Liver (tissue), 8 donors: ENCODE measurements at regions not wholly inside any gene's neighbourhood (a gene's known extent, or its start where the extent isn't known, plus 50 kb on each side); places are given as distances from the start of the nearest gene placed in this dataset.

Experiments
- DNase-seq: peaks from one replicate; pipeline ENCODE4 v3.0.0-alpha.2; 2017; ENCODE audit warnings: low spot score
- H3K27ac ChIP-seq, 2 donors: one replicate each; pipeline ENCODE4 v1.7.0; 2013; ENCODE audit warnings: inconsistent platforms in 2 of 2, low read length in 2 of 2, control low read depth in 1 of 2, low read depth in 1 of 2, mild to moderate bottlenecking in 1 of 2
- H3K27me3 ChIP-seq, 4 donors: one replicate each; pipeline versions ENCODE4 v1.6.1 to v1.7.0; 2013; ENCODE audit warnings: low read length in 3 of 4, inconsistent platforms in 1 of 4, mild to moderate bottlenecking in 1 of 4, moderate library complexity in 1 of 4; ENCODE audit not compliant: control insufficient read depth in 4 of 4, insufficient read depth in 4 of 4
- H3K36me3 ChIP-seq, 4 donors: one replicate each; pipeline versions ENCODE4 v1.6.1 to v1.7.0; 2013; ENCODE audit warnings: low read length in 3 of 4, mild to moderate bottlenecking in 3 of 4, low read depth in 1 of 4, moderate library complexity in 1 of 4; ENCODE audit not compliant: control insufficient read depth in 4 of 4, insufficient read depth in 3 of 4
- H3K4me1 ChIP-seq, 4 donors: one replicate each; pipeline versions ENCODE4 v1.6.1 to v1.7.0; 2013; ENCODE audit warnings: low read length in 3 of 4, mild to moderate bottlenecking in 3 of 4, moderate library complexity in 1 of 4; ENCODE audit not compliant: control insufficient read depth in 4 of 4, insufficient read depth in 4 of 4
- H3K4me3 ChIP-seq, 3 donors: one replicate each; pipeline versions ENCODE4 v1.6.1 to v1.7.0; 2013; ENCODE audit warnings: low read length in 3 of 3, control low read depth in 1 of 3, low read depth in 1 of 3, mild to moderate bottlenecking in 1 of 3
- H3K9ac ChIP-seq, 2 donors: one replicate each; pipeline ENCODE4 v1.7.0; 2013; ENCODE audit warnings: low read length in 2 of 2, mild to moderate bottlenecking in 2 of 2, moderate library complexity in 2 of 2, control low read depth in 1 of 2, low read depth in 1 of 2
- H3K9me3 ChIP-seq, 4 donors: one replicate each; pipeline versions ENCODE4 v1.6.1 to v1.7.0; 2013; ENCODE audit warnings: low read length in 3 of 4; ENCODE audit not compliant: control insufficient read depth in 4 of 4
- EGR1 ChIP-seq, 2 donors: IDR thresholded peaks; 2 replicates each; pipeline ENCODE4 v1.6.1; 2016 to 2018; ENCODE audit warnings: antibody characterized with exemption in 2 of 2, low read depth in 2 of 2
- FOXA1 ChIP-seq: IDR thresholded peaks from 2 replicates; pipeline ENCODE4 v1.6.1; 2016; ENCODE audit warnings: antibody characterized with exemption
- FOXA2 ChIP-seq: IDR thresholded peaks from 2 replicates; pipeline ENCODE4 v1.6.1; 2016; ENCODE audit warnings: antibody characterized with exemption
- GABPA ChIP-seq, 2 donors: IDR thresholded peaks in 1 of 2; conservative IDR thresholded peaks in 1 of 2; 2 replicates each; pipeline ENCODE4 v1.6.1; 2016; ENCODE audit warnings: antibody characterized with exemption in 2 of 2, mild to moderate bottlenecking in 1 of 2, moderate library complexity in 1 of 2
- HNF4A ChIP-seq, 2 donors: conservative IDR thresholded peaks; 2 replicates each; pipeline ENCODE4 v1.6.1; 2016; ENCODE audit warnings: antibody characterized with exemption in 2 of 2, mild to moderate bottlenecking in 2 of 2
- HNF4G ChIP-seq: IDR thresholded peaks from 2 replicates; pipeline ENCODE4 v1.6.1; 2016; ENCODE audit warnings: antibody characterized with exemption
- JUND ChIP-seq, 2 donors: IDR thresholded peaks; 2 replicates each; pipeline ENCODE4 v1.6.1; 2016; ENCODE audit warnings: antibody characterized with exemption in 2 of 2
- NR2F2 ChIP-seq: IDR thresholded peaks from 2 replicates; pipeline ENCODE4 v1.6.1; 2016; ENCODE audit warnings: antibody characterized with exemption
- RAD21 ChIP-seq, 2 donors: IDR thresholded peaks; 2 replicates each; pipeline ENCODE4 v1.6.1; 2016; ENCODE audit warnings: antibody characterized with exemption in 2 of 2, mild to moderate bottlenecking in 2 of 2
- REST ChIP-seq: IDR thresholded peaks from 2 replicates; pipeline ENCODE4 v1.6.1; 2016; ENCODE audit warnings: antibody characterized with exemption, mild to moderate bottlenecking
- RXRA ChIP-seq, 2 donors: IDR thresholded peaks; 2 replicates each; pipeline ENCODE4 v1.6.1; 2017 to 2018; ENCODE audit warnings: antibody characterized with exemption in 2 of 2, mild to moderate bottlenecking in 1 of 2
- SP1 ChIP-seq: IDR thresholded peaks from 2 replicates; pipeline ENCODE4 v1.6.1; 2018; ENCODE audit warnings: antibody characterized with exemption, mild to moderate bottlenecking
- TAF1 ChIP-seq: conservative IDR thresholded peaks from 2 replicates; pipeline ENCODE4 v1.6.1; 2016; ENCODE audit warnings: antibody characterized with exemption, mild to moderate bottlenecking
- YY1 ChIP-seq: IDR thresholded peaks from 2 replicates; pipeline ENCODE4 v1.6.1; 2016; ENCODE audit warnings: antibody characterized with exemption, mild to moderate bottlenecking
- WGBS: extraction: QIAGEN DNeasy Blood & Tissue Kit; methylation state at CpG from one replicate; pipeline ENCODE4 v1.1.7; 2013; 5-methylcytosine and 5-hydroxymethylcytosine counted together
- TF ChIP-seq, protein P1 (sequence below): IDR thresholded peaks from 2 replicates; pipeline ENCODE4 v1.6.1; 2016; ENCODE audit warnings: antibody characterized with exemption
- TF ChIP-seq, protein P2 (sequence below): IDR thresholded peaks from 2 replicates; pipeline ENCODE4 v1.6.1; 2016; ENCODE audit warnings: antibody characterized with exemption
- TF ChIP-seq, protein P3 (sequence below): fragments of 150-350 bp; IDR thresholded peaks from 2 replicates; pipeline ENCODE4 v1.5.1; 2017; ENCODE audit warnings: improper control_type of control experiment, low read depth, low read length; ENCODE audit not compliant: missing input control
- TF ChIP-seq, protein P4 (sequence below): IDR thresholded peaks from 2 replicates; pipeline ENCODE4 v1.6.1; 2016; ENCODE audit warnings: antibody characterized with exemption
- donor health status: healthy.
- donor health status: healthy.
- donor health status: healthy.
- donor health status: healthy.
- donor health status: healthy.

GRCh38 chr2:235382601-235383000 lies 111.2 kb upstream of the AGAP1 start (continued):
- TF ChIP-seq, protein P1, sequence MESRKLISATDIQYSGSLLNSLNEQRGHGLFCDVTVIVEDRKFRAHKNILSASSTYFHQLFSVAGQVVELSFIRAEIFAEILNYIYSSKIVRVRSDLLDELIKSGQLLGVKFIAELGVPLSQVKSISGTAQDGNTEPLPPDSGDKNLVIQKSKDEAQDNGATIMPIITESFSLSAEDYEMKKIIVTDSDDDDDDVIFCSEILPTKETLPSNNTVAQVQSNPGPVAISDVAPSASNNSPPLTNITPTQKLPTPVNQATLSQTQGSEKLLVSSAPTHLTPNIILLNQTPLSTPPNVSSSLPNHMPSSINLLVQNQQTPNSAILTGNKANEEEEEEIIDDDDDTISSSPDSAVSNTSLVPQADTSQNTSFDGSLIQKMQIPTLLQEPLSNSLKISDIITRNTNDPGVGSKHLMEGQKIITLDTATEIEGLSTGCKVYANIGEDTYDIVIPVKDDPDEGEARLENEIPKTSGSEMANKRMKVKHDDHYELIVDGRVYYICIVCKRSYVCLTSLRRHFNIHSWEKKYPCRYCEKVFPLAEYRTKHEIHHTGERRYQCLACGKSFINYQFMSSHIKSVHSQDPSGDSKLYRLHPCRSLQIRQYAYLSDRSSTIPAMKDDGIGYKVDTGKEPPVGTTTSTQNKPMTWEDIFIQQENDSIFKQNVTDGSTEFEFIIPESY, result no peak
- no peak for TF ChIP-seq HNF4A (conservative IDR thresholded peaks at IDR 0.05)
- TF ChIP-seq FOXA2, result no peak
- no peak for TF ChIP-seq YY1
- no peak for TF ChIP-seq HNF4G
- TF ChIP-seq NR2F2, result no peak
- TF ChIP-seq SP1, result no peak
- no peak for TF ChIP-seq TAF1

GRCh38 chr2:235383272-235383843 lies 110.5 kb upstream of the AGAP1 start:
- Histone ChIP-seq H3K27me3 (no peaks in the 10 kb centered on the region), H3K4me3 (no peak overlapping the region), H3K4me1 (peaks cover 5 to 21% (median 16%) of the 10 kb centered on the region in 4 donors), H3K36me3 (no peaks in the 10 kb centered on the region), H3K9me3 (no peaks in the 10 kb centered on the region), H3K9ac (no peak overlapping the region), H3K27ac (peak overlapping the region; percentile 85 to 96)
- no peak for DNase-seq
- TF ChIP-seq, protein P1, result peak; percentile 23
- TF ChIP-seq, protein P2, sequence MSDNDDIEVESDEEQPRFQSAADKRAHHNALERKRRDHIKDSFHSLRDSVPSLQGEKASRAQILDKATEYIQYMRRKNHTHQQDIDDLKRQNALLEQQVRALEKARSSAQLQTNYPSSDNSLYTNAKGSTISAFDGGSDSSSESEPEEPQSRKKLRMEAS, result no peak
- TF ChIP-seq HNF4G (no peak), EGR1 (IDR thresholded peaks at IDR 0.05; ENCODE audit: low read depth in 2 of 2) (peak in 1 of 2 donors; percentile 54), RAD21 (IDR thresholded peaks at IDR 0.05) (peak in 1 of 2 donors; percentile 43), YY1 (peak; percentile 54), JUND (IDR thresholded peaks at IDR 0.05) (peak in 1 of 2 donors; percentile 92), GABPA (IDR thresholded peaks at IDR 0.05 in 1 of 2, conservative IDR thresholded peaks at IDR 0.05 in 1 of 2) (no peak), FOXA1 (peak; percentile 10), RXRA (IDR thresholded peaks at IDR 0.05) (peak; percentile 43 to 84), HNF4A (conservative IDR thresholded peaks at IDR 0.05) (peak; percentile 76 to 84), SP1 (peak; percentile 55), NR2F2 (peak; percentile 17), REST (peak; percentile 82), FOXA2 (peak; percentile 55), TAF1 (no peak)
- TF ChIP-seq, protein P3, sequence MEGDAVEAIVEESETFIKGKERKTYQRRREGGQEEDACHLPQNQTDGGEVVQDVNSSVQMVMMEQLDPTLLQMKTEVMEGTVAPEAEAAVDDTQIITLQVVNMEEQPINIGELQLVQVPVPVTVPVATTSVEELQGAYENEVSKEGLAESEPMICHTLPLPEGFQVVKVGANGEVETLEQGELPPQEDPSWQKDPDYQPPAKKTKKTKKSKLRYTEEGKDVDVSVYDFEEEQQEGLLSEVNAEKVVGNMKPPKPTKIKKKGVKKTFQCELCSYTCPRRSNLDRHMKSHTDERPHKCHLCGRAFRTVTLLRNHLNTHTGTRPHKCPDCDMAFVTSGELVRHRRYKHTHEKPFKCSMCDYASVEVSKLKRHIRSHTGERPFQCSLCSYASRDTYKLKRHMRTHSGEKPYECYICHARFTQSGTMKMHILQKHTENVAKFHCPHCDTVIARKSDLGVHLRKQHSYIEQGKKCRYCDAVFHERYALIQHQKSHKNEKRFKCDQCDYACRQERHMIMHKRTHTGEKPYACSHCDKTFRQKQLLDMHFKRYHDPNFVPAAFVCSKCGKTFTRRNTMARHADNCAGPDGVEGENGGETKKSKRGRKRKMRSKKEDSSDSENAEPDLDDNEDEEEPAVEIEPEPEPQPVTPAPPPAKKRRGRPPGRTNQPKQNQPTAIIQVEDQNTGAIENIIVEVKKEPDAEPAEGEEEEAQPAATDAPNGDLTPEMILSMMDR, result no peak
- TF ChIP-seq, protein P4, sequence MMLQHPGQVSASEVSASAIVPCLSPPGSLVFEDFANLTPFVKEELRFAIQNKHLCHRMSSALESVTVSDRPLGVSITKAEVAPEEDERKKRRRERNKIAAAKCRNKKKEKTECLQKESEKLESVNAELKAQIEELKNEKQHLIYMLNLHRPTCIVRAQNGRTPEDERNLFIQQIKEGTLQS, result no peak
- WGBS, result 39% methylated on average over 8 of the region's 8 CpGs
